PC-9 (cell line): ENCODE measurements at regions not wholly inside any gene's neighbourhood (a gene's known extent, or its start where the extent isn't known, plus 50 kb on each side); places are given as distances from the start of the nearest gene placed in this dataset.

Experiments
- EZH2 ChIP-seq: fragments of 200-600 bp; sonication (generic); IDR thresholded peaks from 2 replicates; pipeline ENCODE4 v1.8.0; 2017; ENCODE audit warnings: antibody characterized with exemption, low read depth
- TF ChIP-seq, protein P1 (sequence below): fragments of 200-600 bp; sonication (generic); conservative IDR thresholded peaks from 2 replicates; pipeline ENCODE4 v1.6.1; 2017; ENCODE audit warnings: mixed run types, antibody characterized with exemption, mild to moderate bottlenecking, moderate library complexity

DNA sequence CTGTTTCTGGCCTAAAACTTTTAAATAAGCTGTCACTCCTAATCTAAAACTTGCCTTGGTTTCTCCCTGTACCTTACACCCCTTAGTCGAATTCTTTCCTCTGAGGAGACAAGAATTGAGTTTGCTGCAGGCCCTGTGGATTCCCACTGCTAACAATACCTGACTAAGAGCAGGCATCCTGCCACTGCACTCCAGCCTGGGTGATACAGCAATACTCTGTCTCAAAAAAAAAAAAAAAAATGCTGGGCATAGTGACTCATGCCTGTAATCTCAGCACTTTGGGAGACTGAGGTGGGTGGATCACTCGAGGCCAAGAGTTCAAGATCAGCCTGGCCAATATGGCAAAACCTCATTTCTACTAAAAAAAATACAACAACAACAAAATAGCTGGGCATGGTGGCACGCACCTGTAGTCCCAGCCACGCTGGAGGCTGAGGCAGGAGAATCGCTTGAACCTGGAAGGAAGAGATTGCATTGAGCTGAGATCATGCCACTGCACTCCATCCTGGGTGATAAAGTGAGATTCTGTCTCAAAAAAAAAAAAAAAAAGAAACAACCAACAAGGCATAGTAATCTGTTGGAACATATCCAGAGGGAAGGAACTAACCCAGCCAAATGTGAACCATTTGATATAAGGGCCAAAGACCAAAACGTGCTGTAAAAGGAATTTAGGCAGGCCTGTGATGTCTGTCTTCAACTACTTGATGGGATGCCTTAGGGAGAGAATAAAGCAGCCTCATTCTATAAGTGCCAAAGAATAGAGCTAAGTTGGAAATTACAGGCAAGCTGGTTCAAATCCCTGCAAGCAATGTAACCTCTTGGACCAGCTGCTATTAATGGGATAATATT, 732.7 kb upstream of the AUTS2 start:
- TF ChIP-seq, protein P1, sequence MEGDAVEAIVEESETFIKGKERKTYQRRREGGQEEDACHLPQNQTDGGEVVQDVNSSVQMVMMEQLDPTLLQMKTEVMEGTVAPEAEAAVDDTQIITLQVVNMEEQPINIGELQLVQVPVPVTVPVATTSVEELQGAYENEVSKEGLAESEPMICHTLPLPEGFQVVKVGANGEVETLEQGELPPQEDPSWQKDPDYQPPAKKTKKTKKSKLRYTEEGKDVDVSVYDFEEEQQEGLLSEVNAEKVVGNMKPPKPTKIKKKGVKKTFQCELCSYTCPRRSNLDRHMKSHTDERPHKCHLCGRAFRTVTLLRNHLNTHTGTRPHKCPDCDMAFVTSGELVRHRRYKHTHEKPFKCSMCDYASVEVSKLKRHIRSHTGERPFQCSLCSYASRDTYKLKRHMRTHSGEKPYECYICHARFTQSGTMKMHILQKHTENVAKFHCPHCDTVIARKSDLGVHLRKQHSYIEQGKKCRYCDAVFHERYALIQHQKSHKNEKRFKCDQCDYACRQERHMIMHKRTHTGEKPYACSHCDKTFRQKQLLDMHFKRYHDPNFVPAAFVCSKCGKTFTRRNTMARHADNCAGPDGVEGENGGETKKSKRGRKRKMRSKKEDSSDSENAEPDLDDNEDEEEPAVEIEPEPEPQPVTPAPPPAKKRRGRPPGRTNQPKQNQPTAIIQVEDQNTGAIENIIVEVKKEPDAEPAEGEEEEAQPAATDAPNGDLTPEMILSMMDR = no peak
- no peak for TF ChIP-seq EZH2
